ENCODE measurements at regions not wholly inside any gene's neighbourhood (a gene's known extent, or its start where the extent isn't known, plus 50 kb on each side); places are given as distances from the start of the nearest gene placed in this dataset.

DNA sequence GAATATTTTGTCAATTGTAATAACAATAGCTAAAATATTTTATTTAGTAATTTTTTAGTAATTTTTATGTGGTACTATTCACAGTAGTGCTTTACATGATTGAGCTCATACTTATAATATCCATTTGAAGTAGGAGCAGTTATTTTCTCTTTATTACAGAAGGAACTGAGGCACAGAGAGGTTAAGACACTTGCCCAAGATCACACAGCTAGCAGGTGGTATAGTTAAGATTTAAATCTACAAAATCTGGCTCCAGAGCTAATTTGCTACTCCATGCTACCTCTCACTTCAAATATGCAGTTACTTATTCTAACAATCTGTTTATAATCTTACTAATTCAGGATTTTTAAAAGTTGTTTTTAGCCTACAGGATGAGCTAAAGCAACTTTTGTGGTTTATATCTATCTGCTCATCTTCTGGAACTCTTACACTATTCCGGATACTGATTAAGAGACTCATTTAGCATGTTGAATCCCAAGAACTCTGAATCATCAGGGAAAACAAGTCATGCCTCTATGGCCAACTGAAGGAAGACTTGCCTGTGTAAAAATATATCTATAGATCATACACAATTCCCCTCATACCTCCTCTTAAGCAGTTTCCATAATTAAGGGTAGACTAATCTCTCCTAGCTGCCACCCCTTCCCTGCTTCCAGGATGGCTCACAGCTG, 324.2 kb downstream of the UBE3D start:
- TF ChIP-seq SREBF1 (IDR thresholded peaks at IDR 0.05; ENCODE audit: low read length) (no peak), ZNF274 (IDR thresholded peaks at IDR 0.05; ENCODE audit: insufficient read depth, insufficient read length) (no peak), CBX3 (IDR thresholded peaks at IDR 0.05; ENCODE audit: borderline replicate concordance, low read depth) (no peak)
